GM21529 (cell line): ENCODE measurements at regions not wholly inside any gene's neighbourhood (a gene's known extent, or its start where the extent isn't known, plus 50 kb on each side); places are given as distances from the start of the nearest gene placed in this dataset.

Experiments
- ATAC-seq: cut with Tn5 transposase; IDR thresholded peaks from one replicate; pipeline ENCODE4 v1.9.1; 2021; ENCODE audit not compliant: unreplicated experiment

DNA sequence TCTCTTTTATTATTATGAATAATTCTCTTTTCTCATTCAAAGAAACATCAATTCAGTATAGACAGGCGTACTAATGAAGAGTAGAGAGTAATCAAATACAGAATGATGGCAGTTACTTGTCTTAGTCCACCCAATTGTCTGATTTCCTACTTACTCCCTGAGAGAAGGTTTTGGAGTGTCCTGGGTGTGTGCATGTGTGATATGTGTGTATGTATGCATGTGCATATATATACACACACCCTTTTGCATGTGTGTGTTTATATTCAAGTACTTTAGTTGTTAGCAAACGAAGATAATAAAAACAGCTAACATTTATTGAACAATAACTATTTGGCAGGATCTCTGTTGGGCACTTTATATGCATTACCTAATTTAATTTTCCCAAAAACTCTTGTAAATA, 63.2 kb upstream of the CCDC190 start:
- ATAC-seq = no peak

DNA sequence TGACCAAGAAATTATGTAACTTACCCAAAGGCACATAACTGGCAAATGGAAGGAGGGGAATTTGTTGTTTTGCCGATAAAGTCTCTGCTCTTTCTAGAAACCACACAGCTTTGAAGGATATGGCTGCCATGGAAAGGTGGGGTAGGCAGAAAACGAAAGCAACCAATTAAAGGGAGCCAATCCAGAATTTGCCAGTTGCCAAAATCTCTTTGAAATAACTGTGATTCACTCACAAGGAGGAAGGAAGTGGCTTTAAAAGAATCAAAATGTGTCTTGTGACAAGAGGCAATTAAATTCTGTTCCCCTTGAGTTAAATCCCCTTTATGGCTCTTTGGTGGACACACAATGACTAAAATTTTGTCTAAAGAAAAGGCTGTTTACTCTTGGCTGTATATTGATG, 61.2 kb upstream of the CCDC190 start:
- no peak for ATAC-seq

DNA sequence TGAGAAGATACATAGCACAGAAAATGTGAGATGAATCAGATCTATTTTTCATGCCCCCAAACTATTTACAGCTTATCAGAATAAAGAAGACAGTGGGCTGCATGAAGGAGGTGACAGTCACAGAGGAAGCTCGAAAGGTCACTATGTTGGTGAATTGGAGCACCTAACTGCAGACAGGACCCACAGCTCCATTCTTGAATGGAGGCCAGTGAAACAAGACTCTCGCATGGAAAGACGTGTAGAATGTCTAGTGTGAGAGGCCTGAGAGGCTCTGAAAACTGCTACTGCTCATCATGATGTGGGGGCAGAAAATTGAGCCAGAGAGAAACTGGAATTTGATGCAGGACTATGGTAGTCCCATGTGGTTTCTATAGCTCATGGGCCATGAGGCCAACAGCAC, 60.3 kb upstream of the CCDC190 start:
- ATAC-seq = no peak

GRCh38 chr1:162919034-162919433, 58.1 kb upstream of the CCDC190 start:
- ATAC-seq = no peak

DNA sequence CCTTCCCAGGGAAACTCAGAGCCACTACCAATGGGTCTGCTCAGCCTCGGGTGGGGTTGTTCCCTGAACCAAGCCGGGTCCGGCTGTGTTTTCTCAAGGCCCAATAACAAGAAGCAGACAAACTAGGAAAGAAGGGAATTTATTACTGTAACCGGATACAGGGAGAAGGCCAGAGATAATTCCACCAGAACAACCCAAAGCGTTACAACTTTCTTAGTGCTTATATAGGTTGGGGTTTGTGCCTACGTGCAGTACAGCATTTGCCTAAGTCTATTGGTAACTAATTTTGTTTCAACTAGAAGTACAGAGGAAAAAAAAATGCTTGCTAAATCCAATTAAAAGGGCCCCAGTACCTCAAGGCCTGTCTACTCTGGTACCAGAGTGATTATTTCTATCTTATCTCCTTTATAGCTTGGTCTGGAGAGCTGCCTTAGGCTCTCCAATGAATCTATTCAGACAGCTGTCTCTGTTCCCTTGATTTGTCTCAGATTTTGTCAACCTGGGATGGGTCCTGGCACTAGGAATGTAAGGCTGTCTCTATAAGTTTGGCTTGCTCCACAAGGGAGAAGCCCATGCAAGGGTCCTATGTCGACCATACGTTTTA, 57.3 kb upstream of the CCDC190 start:
- no peak for ATAC-seq

DNA sequence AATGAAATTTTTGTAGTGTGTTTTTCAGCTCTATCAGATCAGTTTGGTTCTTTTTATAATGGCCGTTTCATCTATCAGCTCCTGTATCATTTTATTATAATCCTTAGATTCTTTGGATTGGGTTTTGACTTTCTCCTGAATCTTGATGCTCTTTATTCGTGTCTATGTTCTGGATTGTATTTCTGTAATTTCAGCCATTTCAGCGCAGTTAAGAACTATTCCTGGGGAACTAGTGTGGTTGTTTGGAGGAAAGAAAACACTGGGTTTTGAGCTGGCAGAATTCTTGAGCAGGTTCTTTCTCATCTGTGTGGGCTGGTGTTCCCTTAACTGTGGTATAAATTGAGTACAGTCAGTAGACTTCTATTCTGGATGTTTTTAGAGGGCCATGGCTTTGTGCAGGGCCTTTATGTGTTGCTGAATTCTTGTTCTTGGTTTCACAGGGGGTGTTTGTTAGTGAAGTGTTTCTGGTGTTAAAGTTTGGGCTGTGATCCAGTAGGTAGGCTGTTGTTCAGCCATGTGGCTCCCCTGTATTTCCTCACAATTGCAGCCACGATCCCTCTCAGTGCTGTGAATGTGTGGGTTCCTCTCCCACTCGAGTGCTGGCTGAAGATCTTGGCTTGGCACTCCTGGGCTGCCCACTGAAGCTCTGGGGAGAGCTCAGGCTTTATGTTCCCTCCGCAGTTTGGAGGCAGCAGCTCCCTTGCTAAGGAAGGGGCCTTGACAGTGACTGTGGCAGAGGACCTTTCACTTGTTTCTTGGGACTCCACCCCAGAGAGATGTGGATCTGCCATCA, 56.0 kb upstream of the CCDC190 start:
- no peak for ATAC-seq

DNA sequence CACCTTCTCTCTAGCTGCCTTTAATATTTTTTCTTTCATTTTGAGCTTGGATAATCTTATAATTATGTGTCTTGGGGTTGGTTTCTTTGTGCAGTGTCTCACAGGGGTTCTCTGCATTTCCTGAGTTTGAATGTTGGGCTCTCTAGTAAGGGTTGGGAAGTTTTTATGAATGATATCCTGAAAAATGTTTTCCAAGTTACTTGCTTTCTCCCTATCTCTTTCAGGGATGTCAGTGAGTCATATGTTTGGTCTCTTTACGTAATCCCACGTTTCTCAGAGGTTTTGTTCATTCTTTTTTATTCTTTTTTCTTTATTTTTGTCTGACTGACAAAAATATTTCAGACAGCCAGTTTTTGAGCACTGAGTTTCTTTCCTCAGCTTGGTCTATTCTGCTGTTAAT, 55.4 kb upstream of the CCDC190 start:
- ATAC-seq = no peak

- no peak for ATAC-seq
Observed at GRCh38 chr1:162914601-162915000, 53.6 kb upstream of the CCDC190 start.

DNA sequence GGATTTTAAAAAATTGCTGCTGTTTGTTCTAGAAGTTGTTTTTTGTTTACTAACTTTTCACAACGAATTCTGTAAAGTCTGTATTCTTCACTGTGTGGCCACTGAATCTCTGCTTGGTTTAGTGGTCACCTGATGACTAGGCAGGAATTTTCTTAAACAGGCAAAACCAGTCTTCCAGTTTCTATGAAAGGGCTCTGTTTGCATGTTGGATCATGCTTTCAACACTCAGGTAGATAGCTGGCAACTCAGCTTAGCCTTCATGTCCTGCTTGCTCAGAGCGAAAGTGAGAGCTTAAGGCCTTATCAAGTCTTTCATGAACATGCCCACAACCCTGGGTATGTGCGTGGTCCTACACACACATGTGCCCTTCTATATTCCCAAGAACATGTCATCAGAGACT, 52.4 kb upstream of the CCDC190 start:
- no peak for ATAC-seq

DNA sequence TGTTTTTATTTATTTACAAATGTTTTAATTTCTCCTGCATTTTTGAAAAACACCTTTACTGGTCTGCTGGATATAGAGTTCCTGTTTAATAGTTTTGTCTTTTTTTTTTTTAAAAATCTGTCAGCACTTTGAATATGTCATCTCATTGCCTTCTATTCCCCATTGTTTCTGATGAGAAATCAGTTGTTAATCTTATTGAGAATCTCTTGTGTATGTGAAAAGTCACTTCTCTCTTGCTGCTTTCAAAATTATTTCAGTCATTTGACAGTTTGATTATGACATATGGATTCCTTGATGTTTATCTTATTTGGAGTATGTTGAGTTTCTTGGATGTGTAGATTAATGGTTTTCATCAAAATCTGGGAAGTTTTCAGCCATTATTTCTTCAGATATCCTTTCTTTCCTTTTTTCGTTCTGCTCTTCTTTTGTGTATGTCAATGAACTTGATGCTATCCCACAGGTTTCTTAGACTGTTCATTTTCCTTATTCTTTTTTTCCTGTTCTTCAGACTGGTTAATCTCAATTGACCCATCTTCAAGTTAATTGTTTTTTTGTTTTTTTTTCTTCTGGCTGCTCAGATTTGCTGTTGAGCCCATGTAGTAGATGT, 51.2 kb upstream of the CCDC190 start:
- ATAC-seq = no peak
